Mesodermal cell (in vitro differentiated cells): ENCODE measurements at regions not wholly inside any gene's neighbourhood (a gene's known extent, or its start where the extent isn't known, plus 50 kb on each side); places are given as distances from the start of the nearest gene placed in this dataset.

ENCODE experiments used
- H3K27ac ChIP-seq: 2 replicates; pipeline ENCODE4 v1.7.0; 2013; ENCODE audit warnings: mild to moderate bottlenecking, low read depth, low read length, moderate library complexity; ENCODE audit not compliant: severe bottlenecking
- H3K36me3 ChIP-seq: 2 replicates; pipeline ENCODE4 v1.7.1; 2013; ENCODE audit warnings: mild to moderate bottlenecking, low read length, moderate library complexity; ENCODE audit not compliant: control insufficient read depth, insufficient read depth
- H3K4me1 ChIP-seq: one replicate; pipeline ENCODE4 v1.7.1; 2013; ENCODE audit warnings: mild to moderate bottlenecking, low read length; ENCODE audit not compliant: insufficient read depth, control insufficient read depth, poor library complexity, severe bottlenecking
- H3K4me3 ChIP-seq: 2 replicates; pipeline ENCODE4 v1.7.0; 2013; ENCODE audit warnings: low read length, control low read depth, mild to moderate bottlenecking; ENCODE audit not compliant: insufficient read depth, poor library complexity, severe bottlenecking; ENCODE audit errors: extremely low read depth
- H3K9me3 ChIP-seq: 2 replicates; pipeline ENCODE4 v1.7.1; 2013; ENCODE audit warnings: mild to moderate bottlenecking, low read length, moderate library complexity; ENCODE audit not compliant: control insufficient read depth
- WGBS, 2 experiments: methylation state at CpG; one replicate each; pipeline ENCODE4 v1.1.5; 2013; ENCODE audit warnings: missing lambda C conversion rate in 2 of 2; ENCODE audit not compliant: insufficient coverage in 2 of 2; 5-methylcytosine and 5-hydroxymethylcytosine counted together

GRCh38 chr13:95497381-95497807 is 55.1 kb upstream of the CLDN10 start:
- H3K4me1 ChIP-seq: peaks cover 10% of the 10 kb centered on the region
- no peak overlapping the region for H3K27ac ChIP-seq
- no peak overlapping the region for H3K4me3 ChIP-seq
- H3K9me3 ChIP-seq: peaks cover 9% of the 10 kb centered on the region
- whole genome bisulfite sequencing, 2 experiments: 86 to 88% methylated on average over 1 to 3 of the region's 3 CpGs
- H3K36me3 ChIP-seq: no peaks in the 10 kb centered on the region

DNA sequence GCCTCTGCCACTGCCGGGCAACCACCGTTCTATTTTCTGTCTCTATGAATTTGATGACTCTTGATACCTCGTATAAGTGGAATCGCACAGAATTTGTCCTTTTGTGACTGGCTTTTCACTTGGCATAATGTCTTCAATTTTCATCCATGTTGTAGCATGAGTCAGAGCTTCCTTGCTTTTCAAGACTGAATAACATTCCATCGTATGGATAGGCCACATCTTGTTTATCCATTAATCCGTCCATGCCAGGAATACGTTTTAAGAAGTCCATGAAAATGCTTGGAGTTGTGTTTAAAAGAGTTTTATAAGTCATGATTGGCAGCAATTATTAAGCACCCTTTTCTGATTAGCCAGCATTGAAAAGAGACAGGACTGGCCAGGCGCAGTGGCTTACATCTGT is 53.6 kb upstream of the CLDN10 start:
- 95 to 98% methylated on average over 8 of the region's 8 CpGs for WGBS, 2 experiments
- Histone ChIP-seq H3K27ac (no peak overlapping the region), H3K4me3 (no peak overlapping the region), H3K4me1 (peaks cover 10% of the 10 kb centered on the region), H3K36me3 (no peaks in the 10 kb centered on the region), H3K9me3 (peaks cover 9% of the 10 kb centered on the region)

GRCh38 chr13:95499811-95500712 is 52.5 kb upstream of the CLDN10 start:
- 75 to 76% methylated on average over 2 to 4 of the region's 6 CpGs for WGBS, 2 experiments
- Histone ChIP-seq H3K27ac (no peak overlapping the region), H3K9me3 (peaks cover 9% of the 10 kb centered on the region), H3K4me3 (no peak overlapping the region), H3K4me1 (peaks cover 10% of the 10 kb centered on the region), H3K36me3 (no peaks in the 10 kb centered on the region)

DNA sequence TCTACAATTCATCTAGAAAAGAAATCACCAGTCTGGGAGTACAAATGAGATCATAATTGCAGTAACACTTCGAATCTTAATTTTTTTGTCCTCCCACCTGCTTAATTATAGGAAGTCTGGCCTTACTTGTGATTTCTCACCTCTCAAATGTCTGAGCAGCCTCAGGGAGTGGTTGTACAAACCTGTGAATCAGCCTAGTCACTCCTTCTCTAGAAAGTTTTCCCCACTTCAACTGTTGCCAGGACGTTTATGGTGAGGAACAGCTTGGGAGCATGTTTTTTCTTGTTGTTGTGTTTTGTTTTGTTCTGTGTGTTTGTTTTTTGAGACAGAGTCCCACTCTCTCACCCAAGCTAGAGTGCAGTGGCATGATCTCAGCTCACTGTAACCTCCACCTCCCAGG is 50.3 kb upstream of the CLDN10 start:
- Histone ChIP-seq H3K4me3 (no peak overlapping the region), H3K9me3 (peaks cover 3% of the 10 kb centered on the region), H3K4me1 (peaks cover 10% of the 10 kb centered on the region), H3K36me3 (no peaks in the 10 kb centered on the region), H3K27ac (no peak overlapping the region)
- WGBS, 2 experiments: 80% methylated on average over 1 of the region's 2 CpGs; no CpG with 5 or more reads in 1 of the 2 experiments
